Gastroesophageal sphincter (tissue), 4 donors: ENCODE measurements at regions not wholly inside any gene's neighbourhood (a gene's known extent, or its start where the extent isn't known, plus 50 kb on each side); places are given as distances from the start of the nearest gene placed in this dataset.

Experiments
- ATAC-seq: fragments of 150-250 bp; one replicate; pipeline ENCODE4 v1.9.1; 2016; ENCODE audit warnings: mild to moderate bottlenecking, moderate library complexity
- H3K27ac ChIP-seq, 4 donors: fragments of 200-600 bp; sonication (generic) in 3 of 4; 1 replicate in 3 of 4; 2 replicates in 1 of 4; pipeline ENCODE4 v1.5.1; 2016 to 2019
- H3K27me3 ChIP-seq: fragments of 200-600 bp; sonication (generic); one replicate; pipeline ENCODE4 v1.5.1; 2019
- H3K36me3 ChIP-seq, 2 donors: fragments of 200-600 bp; sonication (generic); one replicate each; pipeline ENCODE4 v1.5.1; 2019; ENCODE audit warnings: control low read depth in 1 of 2
- H3K4me1 ChIP-seq, 3 donors: fragments of 200-600 bp; sonication (generic); 1 replicate in 2 of 3; 2 replicates in 1 of 3; pipeline ENCODE4 v1.5.1; 2016 to 2019; ENCODE audit warnings: control low read depth in 2 of 3
- H3K4me3 ChIP-seq, 2 donors: fragments of 200-600 bp; sonication (generic); one replicate each; pipeline ENCODE4 v1.5.1; 2019; ENCODE audit warnings: mild to moderate bottlenecking in 1 of 2, moderate library complexity in 1 of 2
- H3K9me3 ChIP-seq, 3 donors: fragments of 200-600 bp; sonication (generic); one replicate each; pipeline ENCODE4 v1.5.1; 2017 to 2019; ENCODE audit warnings: control low read depth in 2 of 3
- CTCF ChIP-seq, 4 experiments: fragments of 200-600 bp in 2 of 4; fragments of 450-650 bp in 2 of 4; sonication (generic) in 1 of 4; IDR thresholded peaks; one replicate each; pipeline ENCODE4 v1.5.1; 2017 to 2019; ENCODE audit warnings: antibody characterized with exemption in 4 of 4, mild to moderate bottlenecking in 2 of 4, moderate library complexity in 2 of 4
- EP300 ChIP-seq: sonication (generic); formaldehyde crosslinking; IDR thresholded peaks from one replicate; pipeline ENCODE4 v1.6.1; 2017; ENCODE audit warnings: antibody characterized with exemption, mild to moderate bottlenecking
- POLR2A ChIP-seq, 2 donors: fragments of 450-650 bp; IDR thresholded peaks; one replicate each; pipeline ENCODE4 v1.6.1; 2017; ENCODE audit warnings: antibody characterized with exemption in 2 of 2, mild to moderate bottlenecking in 2 of 2, moderate library complexity in 1 of 2
- POLR2AphosphoS5 ChIP-seq: sonication (generic); formaldehyde crosslinking; IDR thresholded peaks from one replicate; pipeline ENCODE4 v1.6.1; 2017; ENCODE audit warnings: antibody characterized with exemption
- WGBS, 2 donors: methylation state at CpG; one replicate each; pipeline ENCODE4 v1.1.5; 2018; ENCODE audit warnings: low coverage in 1 of 2; 5-methylcytosine and 5-hydroxymethylcytosine counted together

GRCh38 chr2:195370167-195370943, 286.7 kb upstream of the SLC39A10 start:
- TF ChIP-seq POLR2A (IDR thresholded peaks at IDR 0.05), result no peak
- no peak for TF ChIP-seq CTCF (IDR thresholded peaks at IDR 0.05)
- TF ChIP-seq POLR2AphosphoS5, result no peak
- no peak for TF ChIP-seq EP300
- H3K4me3 ChIP-seq, result no peak overlapping the region
- no peaks in the 10 kb centered on the region for H3K9me3 ChIP-seq
- no peak overlapping the region for H3K27ac ChIP-seq
- no peaks in the 10 kb centered on the region for H3K4me1 ChIP-seq
- ATAC-seq, result no peak
- no peaks in the 10 kb centered on the region for H3K27me3 ChIP-seq
- 90 to 96% methylated on average over 3 to 4 of the region's 4 CpGs for WGBS, 2 donors
- no peaks in the 10 kb centered on the region for H3K36me3 ChIP-seq

GRCh38 chr2:195369218-195369587, 287.8 kb upstream of the SLC39A10 start:
- ATAC-seq, result no peak
- no peak for TF ChIP-seq POLR2AphosphoS5
- TF ChIP-seq POLR2A (IDR thresholded peaks at IDR 0.05), result no peak
- TF ChIP-seq CTCF (IDR thresholded peaks at IDR 0.05), result no peak
- no peak for TF ChIP-seq EP300
- 0% methylated on average over 1 of the region's 1 CpG for WGBS, 2 donors
- H3K9me3 ChIP-seq, result no peaks in the 10 kb centered on the region
- H3K36me3 ChIP-seq, result no peaks in the 10 kb centered on the region
- H3K27ac ChIP-seq, result no peak overlapping the region
- no peak overlapping the region for H3K4me3 ChIP-seq
- no peaks in the 10 kb centered on the region for H3K27me3 ChIP-seq
- peaks cover 0 to 2% (median 0%) of the 10 kb centered on the region in 3 donors for H3K4me1 ChIP-seq

- ATAC-seq, result no peak
- H3K36me3 ChIP-seq, result no peaks in the 10 kb centered on the region
These were observed 288.5 kb upstream of the SLC39A10 start for GRCh38 chr2:195368249-195369217.

GRCh38 chr2:195367809-195368208, 289.2 kb upstream of the SLC39A10 start:
- H3K36me3 ChIP-seq, result no peaks in the 10 kb centered on the region
- H3K27ac ChIP-seq, result no peak overlapping the region
- no peak for TF ChIP-seq POLR2AphosphoS5
- no peak for TF ChIP-seq EP300
- no peak for TF ChIP-seq POLR2A (IDR thresholded peaks at IDR 0.05)
- TF ChIP-seq CTCF (IDR thresholded peaks at IDR 0.05), result no peak
- H3K4me3 ChIP-seq, result no peak overlapping the region
- peaks cover 0 to 2% (median 0%) of the 10 kb centered on the region in 3 donors for H3K4me1 ChIP-seq
- no peak for ATAC-seq
- 72 to 80% methylated on average over 2 of the region's 2 CpGs for WGBS, 2 donors
- no peaks in the 10 kb centered on the region for H3K9me3 ChIP-seq
- no peaks in the 10 kb centered on the region for H3K27me3 ChIP-seq

More at GRCh38 chr2:195368249-195369217, 288.5 kb upstream of the SLC39A10 start:
- H3K27me3 ChIP-seq, result no peaks in the 10 kb centered on the region
- TF ChIP-seq CTCF (IDR thresholded peaks at IDR 0.05), result no peak
- no peak overlapping the region for H3K27ac ChIP-seq
- no peak overlapping the region for H3K4me3 ChIP-seq
- H3K9me3 ChIP-seq, result no peaks in the 10 kb centered on the region
- H3K4me1 ChIP-seq, result peaks cover 0 to 2% (median 0%) of the 10 kb centered on the region in 3 donors
- 67 to 72% methylated on average over 3 to 5 of the region's 6 CpGs for WGBS, 2 donors
